ENCODE measurements at regions not wholly inside any gene's neighbourhood (a gene's known extent, or its start where the extent isn't known, plus 50 kb on each side); places are given as distances from the start of the nearest gene placed in this dataset.
"Not testable (repeated sequence)": the region's sequence is repeated elsewhere in the genome, so short reads cannot be mapped to it uniquely, and the experiment has no call there.

- DNase-seq = no peak
These were observed 540.7 kb upstream of the NETO1 start for GRCh38 chr18:73408469-73408868.

DNA sequence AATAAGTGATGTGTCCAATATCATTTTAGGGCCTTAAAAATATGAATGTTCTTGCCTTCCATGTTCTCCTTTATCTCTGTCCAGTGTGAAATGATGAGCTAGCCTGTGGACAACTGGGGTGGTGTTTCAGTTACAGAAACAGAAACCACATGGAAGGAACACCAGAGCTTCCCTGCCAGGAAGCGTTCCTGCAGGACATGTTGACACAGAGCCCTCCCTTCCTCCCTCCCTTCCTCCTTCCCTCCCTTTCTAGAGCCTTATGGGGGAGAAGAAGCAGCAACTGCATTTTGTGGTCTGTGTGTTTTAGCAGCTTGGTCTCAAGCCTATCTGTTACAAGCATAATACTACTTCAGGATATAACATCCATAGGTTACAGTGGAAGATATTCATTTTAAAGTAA, 539.7 kb upstream of the NETO1 start:
- DNase-seq = no peak

DNA sequence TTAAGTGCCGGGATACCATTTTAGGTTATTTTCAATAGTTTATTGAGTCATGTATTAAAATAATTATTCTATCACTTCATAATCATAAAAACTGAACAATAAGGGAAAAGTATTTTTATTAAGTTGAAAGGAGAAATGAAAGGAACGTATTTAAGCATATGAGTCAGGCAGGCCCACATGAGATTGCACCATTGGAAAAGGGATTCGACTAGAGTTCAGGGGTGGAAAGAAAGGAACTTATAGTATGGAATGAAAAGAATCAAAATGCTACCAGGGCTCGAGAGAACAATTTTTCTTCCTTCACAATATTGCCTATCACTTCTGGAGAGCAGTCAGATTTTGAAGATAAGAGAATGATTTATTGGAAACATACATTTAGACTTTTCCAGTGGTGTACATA, 516.5 kb upstream of the NETO1 start:
- DNase-seq = no peak

GRCh38 chr18:73381699-73382036, 513.9 kb upstream of the NETO1 start:
- DNase-seq = no peak

DNA sequence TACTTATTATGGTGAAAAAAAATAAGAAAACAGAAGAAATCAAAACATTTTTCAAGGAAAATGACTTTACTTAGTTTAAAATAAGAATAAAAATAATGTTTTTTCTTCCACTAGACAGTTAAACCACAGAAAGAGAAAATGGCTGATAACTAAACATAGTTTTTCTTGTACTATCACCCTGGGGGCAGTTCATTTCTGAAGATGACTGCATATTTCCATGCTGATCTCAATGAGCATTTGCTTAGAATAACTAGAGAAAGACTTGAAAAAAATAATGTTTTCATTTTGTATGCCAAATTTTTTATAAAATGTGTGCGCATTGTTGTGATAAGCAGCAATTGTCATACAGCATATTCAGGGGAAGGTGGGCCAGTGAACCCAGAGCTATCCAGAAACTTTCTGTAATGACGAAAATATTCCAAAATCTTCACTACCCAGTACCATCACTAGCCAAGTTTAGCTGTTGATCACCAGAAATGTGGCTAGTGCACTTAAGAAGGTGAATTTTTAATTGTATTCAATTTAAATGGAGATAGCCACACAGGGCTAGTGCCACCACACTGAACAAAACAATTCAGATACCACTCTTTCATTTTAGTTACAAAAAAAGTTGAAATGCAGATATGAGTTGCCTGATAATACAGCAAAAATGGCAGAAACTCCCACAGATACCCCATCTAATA, 513.4 kb upstream of the NETO1 start:
- DNase-seq = no peak

DNA sequence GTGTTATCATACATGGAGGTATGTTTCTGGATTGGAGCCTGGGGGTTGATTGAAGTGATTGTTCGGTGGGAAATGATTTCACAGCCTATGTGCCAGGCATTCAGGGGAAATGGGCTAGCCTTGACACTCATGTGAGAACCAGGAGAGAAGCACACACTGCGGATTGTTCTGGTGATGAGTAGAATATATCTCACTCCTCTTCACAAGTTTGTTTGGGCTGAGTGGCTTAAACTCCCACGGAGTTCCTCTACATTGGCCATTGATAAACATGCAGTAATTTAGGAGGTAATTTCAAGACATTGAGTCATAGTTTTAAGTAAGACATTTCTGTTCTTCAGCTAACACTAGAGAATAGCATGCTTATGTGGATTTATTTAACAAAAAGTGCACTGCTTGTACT, 498.9 kb upstream of the NETO1 start:
- DNase-seq = no peak

DNA sequence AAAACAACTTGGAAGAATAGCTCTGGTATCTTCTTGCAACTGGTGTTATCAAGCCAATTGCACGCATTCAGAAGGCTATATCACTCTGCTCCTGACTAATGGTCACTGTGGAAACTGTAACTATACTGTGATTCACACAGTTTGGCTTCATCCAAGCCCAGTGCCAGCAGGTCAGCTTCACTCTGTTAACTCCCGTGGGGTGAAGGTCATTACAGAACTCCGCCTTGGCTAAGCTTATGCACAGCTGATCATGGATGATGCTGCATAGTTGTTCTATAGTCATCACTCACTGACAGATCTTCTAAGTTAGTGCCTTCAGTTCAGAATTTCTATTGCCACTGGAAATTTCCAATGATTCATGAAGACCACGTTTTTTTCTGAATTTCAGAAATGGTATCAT, 497.2 kb upstream of the NETO1 start:
- no peak for DNase-seq

- DNase-seq = no peak
These were observed 487.3 kb upstream of the NETO1 start for GRCh38 chr18:73355121-73355520.

DNA sequence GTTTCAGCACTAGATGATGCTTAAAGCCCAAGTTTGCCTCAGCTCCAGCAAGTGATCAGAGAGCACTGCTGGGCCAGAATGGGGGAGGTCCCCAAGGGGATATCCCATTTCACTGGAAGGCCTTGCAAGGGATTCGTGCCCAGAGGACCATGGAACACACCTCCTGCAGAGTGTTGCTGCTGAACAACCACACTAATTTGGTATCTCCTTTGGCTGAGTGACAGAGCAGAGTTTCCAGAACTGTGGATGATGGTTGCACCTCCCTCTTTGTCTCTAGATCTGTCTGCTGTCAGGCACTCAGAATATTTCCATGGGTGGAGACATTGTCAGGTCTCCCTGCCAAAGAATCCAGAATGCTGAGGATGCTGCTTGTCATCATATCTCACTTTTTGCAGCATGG, 484.8 kb upstream of the NETO1 start:
- no peak for DNase-seq

DNA sequence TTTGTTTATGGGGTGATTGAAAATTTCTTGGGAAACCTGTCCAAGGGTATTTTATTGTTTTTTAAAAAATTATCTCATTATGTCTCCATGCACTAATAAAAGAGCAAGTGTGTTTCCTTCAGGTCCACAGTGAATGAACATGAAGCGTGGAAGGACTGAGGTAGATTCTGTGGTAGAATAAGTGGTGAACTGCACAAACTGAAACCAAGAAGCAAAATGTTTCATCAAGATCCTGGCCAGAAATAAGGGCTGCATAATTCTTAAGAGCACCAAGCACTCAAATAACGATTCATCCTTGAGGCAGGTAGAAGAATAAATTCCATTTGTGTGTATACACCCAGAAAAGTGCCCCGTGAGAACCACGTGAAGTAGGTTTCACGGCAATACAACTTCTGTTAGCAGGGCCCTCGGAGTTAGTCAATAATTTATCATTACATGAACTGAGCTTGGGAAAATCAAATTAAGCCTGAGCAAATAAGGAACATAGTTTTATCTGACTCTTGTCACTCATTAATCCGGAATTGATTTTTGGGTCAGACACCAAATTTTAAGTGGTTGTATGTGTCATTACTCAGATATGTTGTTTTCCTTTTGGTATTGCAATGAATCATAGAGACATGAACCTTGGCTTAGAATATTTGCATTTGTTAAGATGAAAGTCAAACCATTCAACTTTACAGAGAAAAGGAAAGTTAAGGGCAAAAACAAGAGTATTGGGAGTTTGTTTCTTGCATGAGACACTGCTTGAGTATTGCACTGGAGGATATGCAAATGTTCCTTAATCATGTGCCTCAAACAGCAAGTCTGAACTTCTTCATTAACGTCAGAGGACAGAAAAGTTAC, 472.6 kb upstream of the NETO1 start:
- no peak for DNase-seq

GRCh38 chr18:73331212-73331772, 463.5 kb upstream of the NETO1 start:
- DNase-seq = no peak

DNA sequence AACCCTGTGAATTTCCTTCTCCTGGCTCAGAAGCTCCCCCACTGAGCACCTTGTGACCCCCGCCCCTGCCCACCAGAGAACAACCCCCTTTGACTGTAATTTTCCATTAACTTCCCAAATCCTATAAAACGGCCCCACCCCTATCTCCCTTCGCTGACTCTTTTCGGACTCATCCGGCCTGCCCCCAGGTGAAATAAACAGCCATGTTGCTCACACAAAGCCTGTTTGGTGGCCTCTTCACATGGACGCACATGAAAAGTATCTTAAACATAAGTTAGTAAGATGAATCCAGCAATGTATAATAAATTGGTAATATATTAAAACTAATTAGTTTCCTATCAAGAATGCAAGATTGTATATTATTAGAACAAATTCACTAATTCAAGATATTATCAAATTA, 462.3 kb upstream of the NETO1 start:
- not testable (repeated sequence) for DNase-seq

DNA sequence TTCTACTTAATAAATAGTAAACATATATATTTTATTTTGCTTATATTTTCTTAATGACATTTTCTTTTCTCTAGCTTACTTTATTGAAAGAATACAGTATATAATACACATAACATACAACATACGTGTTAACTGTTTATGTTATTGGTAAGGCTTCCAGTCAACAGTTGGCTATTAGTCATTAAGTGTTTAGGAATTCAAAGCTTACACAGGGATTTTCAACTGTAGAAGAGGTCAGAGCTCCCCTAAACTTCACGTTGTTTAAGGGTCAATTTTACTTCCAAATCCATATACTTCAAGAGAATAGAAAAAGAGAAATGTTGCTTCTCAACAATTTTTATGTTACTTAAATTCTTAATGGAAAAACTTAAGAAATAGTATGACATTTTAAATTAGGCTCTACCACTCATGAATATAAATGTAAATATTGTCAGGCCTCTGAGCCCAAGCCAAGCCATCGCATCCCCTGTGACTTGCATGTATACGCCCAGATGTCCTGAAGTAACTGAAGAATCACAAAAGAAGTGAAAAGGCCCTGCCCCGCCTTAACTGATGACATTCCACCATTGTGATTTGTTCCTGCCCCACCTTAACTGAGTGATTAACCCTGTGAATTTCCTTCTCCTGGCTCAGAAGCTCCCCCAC, 456.5 kb upstream of the NETO1 start:
- not testable (repeated sequence) for DNase-seq

DNA sequence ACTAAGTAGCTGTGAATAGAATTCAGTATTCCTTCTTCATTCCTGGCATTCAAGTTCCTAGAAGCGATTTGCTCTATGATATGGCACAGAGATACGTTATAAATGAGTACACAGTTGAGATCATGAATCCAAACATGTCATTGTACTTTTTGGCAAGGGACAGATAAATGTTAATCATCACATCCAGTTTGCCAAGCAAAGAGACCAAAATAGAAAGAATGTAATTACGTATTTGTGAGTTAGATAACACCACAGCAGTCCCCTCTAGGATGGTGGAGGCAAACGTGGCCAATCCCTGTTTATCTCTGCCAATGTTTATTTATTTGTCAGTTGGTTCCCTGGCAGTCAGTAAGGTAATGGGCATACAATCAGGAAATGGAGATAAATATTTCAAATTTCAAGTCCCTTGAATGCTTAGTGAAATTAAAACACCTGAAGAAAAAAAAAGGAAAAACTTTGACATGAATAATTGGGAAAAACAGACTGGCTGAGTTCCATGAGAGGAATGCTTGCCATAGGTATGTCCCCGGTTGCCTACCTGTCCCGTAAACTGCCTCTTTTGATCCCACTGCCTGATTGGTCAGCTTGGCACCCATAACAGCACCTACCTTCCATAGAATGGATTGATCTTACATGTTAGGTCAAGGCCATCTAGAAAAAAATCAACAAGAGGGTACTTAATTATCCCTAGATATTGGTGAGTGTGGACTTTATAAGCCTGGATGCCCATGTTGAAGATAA, 451.1 kb upstream of the NETO1 start:
- DNase-seq = no peak

DNA sequence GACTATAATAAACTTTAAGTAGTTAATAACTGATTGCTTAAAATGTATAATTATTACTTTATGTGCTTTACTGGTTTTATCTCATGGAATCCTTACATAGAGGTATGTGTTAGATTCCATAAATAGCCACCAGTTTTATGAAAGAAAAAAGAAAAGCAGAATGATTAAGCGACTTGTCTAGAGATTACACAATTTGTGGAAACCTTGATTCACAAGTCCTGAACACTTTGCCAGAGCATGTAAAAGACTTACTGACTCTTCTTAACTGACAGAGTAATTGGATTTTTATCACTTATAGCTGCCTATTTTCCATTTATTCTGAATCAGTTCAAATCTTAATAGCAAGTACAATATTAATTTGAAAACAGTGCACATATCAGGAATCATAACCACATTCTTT, 448.7 kb upstream of the NETO1 start:
- DNase-seq = no peak

- no peak for DNase-seq
These were observed 447.6 kb upstream of the NETO1 start for GRCh38 chr18:73315381-73315780.

DNA sequence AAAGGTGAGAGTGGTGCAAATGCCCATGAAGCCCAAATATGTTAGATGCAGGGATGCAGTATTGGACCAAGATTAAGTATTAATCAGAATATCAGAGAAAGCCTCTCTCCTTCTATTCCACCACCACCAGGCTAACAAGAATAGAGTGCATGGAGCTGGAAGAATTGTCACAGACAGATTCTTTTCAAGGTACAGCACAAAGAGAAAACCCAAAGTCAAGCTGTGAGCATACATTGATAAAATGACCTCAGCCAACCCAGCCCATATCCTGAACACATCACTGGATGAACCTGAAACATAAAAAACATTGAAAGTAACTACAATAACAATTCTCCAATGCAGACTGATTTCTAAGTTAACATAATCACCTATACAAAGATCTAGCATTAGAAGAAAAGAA, 445.7 kb upstream of the NETO1 start:
- no peak for DNase-seq

GRCh38 chr18:73296686-73297085, 428.9 kb upstream of the NETO1 start:
- DNase-seq = no peak

- no peak for DNase-seq
These were observed 424.4 kb upstream of the NETO1 start for GRCh38 chr18:73292156-73292555.

DNA sequence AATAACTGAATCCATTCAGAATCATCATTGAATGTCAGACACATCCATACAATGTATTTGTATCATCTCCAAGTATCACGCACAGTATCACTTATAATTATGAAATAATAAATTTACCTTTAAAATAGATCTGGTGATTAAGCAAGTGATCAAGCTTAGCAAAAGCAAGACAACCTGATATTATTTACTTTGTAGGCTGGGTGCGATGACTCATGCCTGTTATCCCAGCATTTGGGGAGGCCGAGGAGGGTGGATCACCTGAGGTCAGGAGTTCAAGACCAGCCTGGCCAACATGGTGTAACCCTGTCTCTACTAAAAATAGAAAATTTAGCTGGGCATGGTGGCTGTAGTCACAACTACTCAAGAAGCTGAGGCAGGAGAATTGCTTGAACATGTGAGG, 421.0 kb upstream of the NETO1 start:
- DNase-seq = no peak

- DNase-seq = no peak
These were observed 418.8 kb upstream of the NETO1 start for GRCh38 chr18:73286584-73286983.

GRCh38 chr18:73283788-73284187, 416.0 kb upstream of the NETO1 start:
- DNase-seq = no peak

- DNase-seq = no peak
These were observed 415.2 kb upstream of the NETO1 start for GRCh38 chr18:73283032-73283431.

All from CD4-positive, alpha-beta T cell treated with Interleukin-6 for 4 hours (primary cell).